ENCODE measurements at regions not wholly inside any gene's neighbourhood (a gene's known extent, or its start where the extent isn't known, plus 50 kb on each side); places are given as distances from the start of the nearest gene placed in this dataset.

- TF ChIP-seq, protein P1, sequence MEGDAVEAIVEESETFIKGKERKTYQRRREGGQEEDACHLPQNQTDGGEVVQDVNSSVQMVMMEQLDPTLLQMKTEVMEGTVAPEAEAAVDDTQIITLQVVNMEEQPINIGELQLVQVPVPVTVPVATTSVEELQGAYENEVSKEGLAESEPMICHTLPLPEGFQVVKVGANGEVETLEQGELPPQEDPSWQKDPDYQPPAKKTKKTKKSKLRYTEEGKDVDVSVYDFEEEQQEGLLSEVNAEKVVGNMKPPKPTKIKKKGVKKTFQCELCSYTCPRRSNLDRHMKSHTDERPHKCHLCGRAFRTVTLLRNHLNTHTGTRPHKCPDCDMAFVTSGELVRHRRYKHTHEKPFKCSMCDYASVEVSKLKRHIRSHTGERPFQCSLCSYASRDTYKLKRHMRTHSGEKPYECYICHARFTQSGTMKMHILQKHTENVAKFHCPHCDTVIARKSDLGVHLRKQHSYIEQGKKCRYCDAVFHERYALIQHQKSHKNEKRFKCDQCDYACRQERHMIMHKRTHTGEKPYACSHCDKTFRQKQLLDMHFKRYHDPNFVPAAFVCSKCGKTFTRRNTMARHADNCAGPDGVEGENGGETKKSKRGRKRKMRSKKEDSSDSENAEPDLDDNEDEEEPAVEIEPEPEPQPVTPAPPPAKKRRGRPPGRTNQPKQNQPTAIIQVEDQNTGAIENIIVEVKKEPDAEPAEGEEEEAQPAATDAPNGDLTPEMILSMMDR (conservative IDR thresholded peaks at IDR 0.05 in 1 of 2, IDR thresholded peaks at IDR 0.05 in 1 of 2; ENCODE audit: extremely low read depth in 1 of 2, insufficient read depth in 1 of 2, low read depth in 1 of 2, low read length in 2 of 2) = no peak
- no peak for TF ChIP-seq EZH2 (IDR thresholded peaks at IDR 0.05; ENCODE audit: borderline replicate concordance, low read length)
Observed at GRCh38 chr9:104233366-104233765, 139.3 kb downstream of the SMC2 start.
